ENCODE measurements at regions not wholly inside any gene's neighbourhood (a gene's known extent, or its start where the extent isn't known, plus 50 kb on each side); places are given as distances from the start of the nearest gene placed in this dataset.

GRCh38 chr5:166899343-166899742 lies 1392.1 kb upstream of the WWC1 start:
- no peaks in the 10 kb centered on the region for H3K36me3 ChIP-seq (ENCODE audit: control insufficient read depth, insufficient read depth, low read length)
- H3K4me3 ChIP-seq (ENCODE audit: low read depth, low read length), result no peak overlapping the region
- no peak for TF ChIP-seq CTCF (IDR thresholded peaks at IDR 0.05; ENCODE audit: insufficient read depth, low read length, poor library complexity, severe bottlenecking)
- DNase-seq (ENCODE audit: low read depth), result no peak
- no peaks in the 10 kb centered on the region for H3K27me3 ChIP-seq (ENCODE audit: control insufficient read depth, insufficient read depth, low read length)

- H3K4me3 ChIP-seq (ENCODE audit: low read depth, low read length), result no peak overlapping the region
- H3K36me3 ChIP-seq (ENCODE audit: control insufficient read depth, insufficient read depth, low read length), result no peaks in the 10 kb centered on the region
- no peak for TF ChIP-seq CTCF (IDR thresholded peaks at IDR 0.05; ENCODE audit: insufficient read depth, low read length, poor library complexity, severe bottlenecking)
- no peak for DNase-seq (ENCODE audit: low read depth)
- H3K27me3 ChIP-seq (ENCODE audit: control insufficient read depth, insufficient read depth, low read length), result no peaks in the 10 kb centered on the region
These were observed 1386.9 kb upstream of the WWC1 start for GRCh38 chr5:166904571-166904970.

GRCh38 chr5:166906991-166907713 lies 1384.3 kb upstream of the WWC1 start:
- DNase-seq (ENCODE audit: low read depth), result peak; percentile 56
- Histone ChIP-seq H3K4me3 (ENCODE audit: low read depth, low read length) (no peak overlapping the region), H3K27me3 (ENCODE audit: control insufficient read depth, insufficient read depth, low read length) (no peaks in the 10 kb centered on the region), H3K36me3 (ENCODE audit: control insufficient read depth, insufficient read depth, low read length) (no peaks in the 10 kb centered on the region)
- no peak for TF ChIP-seq CTCF (IDR thresholded peaks at IDR 0.05; ENCODE audit: insufficient read depth, low read length, poor library complexity, severe bottlenecking)

GRCh38 chr5:166909040-166909439 lies 1382.4 kb upstream of the WWC1 start:
- no peaks in the 10 kb centered on the region for H3K27me3 ChIP-seq (ENCODE audit: control insufficient read depth, insufficient read depth, low read length)
- H3K4me3 ChIP-seq (ENCODE audit: low read depth, low read length), result no peak overlapping the region
- H3K36me3 ChIP-seq (ENCODE audit: control insufficient read depth, insufficient read depth, low read length), result no peaks in the 10 kb centered on the region
- peak; percentile 76 for DNase-seq (ENCODE audit: low read depth)
- no peak for TF ChIP-seq CTCF (IDR thresholded peaks at IDR 0.05; ENCODE audit: insufficient read depth, low read length, poor library complexity, severe bottlenecking)

GRCh38 chr5:166909926-166910325 lies 1381.5 kb upstream of the WWC1 start:
- Histone ChIP-seq H3K36me3 (ENCODE audit: control insufficient read depth, insufficient read depth, low read length) (no peaks in the 10 kb centered on the region), H3K27me3 (ENCODE audit: control insufficient read depth, insufficient read depth, low read length) (no peaks in the 10 kb centered on the region), H3K4me3 (ENCODE audit: low read depth, low read length) (no peak overlapping the region)
- no peak for DNase-seq (ENCODE audit: low read depth)
- no peak for TF ChIP-seq CTCF (IDR thresholded peaks at IDR 0.05; ENCODE audit: insufficient read depth, low read length, poor library complexity, severe bottlenecking)

GRCh38 chr5:166910995-166911394 lies 1380.5 kb upstream of the WWC1 start:
- no peak for DNase-seq (ENCODE audit: low read depth)
- Histone ChIP-seq H3K4me3 (ENCODE audit: low read depth, low read length) (no peak overlapping the region), H3K36me3 (ENCODE audit: control insufficient read depth, insufficient read depth, low read length) (no peaks in the 10 kb centered on the region), H3K27me3 (ENCODE audit: control insufficient read depth, insufficient read depth, low read length) (no peaks in the 10 kb centered on the region)
- TF ChIP-seq CTCF (IDR thresholded peaks at IDR 0.05; ENCODE audit: insufficient read depth, low read length, poor library complexity, severe bottlenecking), result no peak

All from kidney epithelial cell (primary cell).